ENCODE measurements at regions not wholly inside any gene's neighbourhood (a gene's known extent, or its start where the extent isn't known, plus 50 kb on each side); places are given as distances from the start of the nearest gene placed in this dataset.
"Not testable (repeated sequence)": the region's sequence is repeated elsewhere in the genome, so short reads cannot be mapped to it uniquely, and the experiment has no call there.

- in situ Hi-C loops (cut with MboI; ENCODE audit: low sequenced_read_pairs): no loop called here
Observed at GRCh38 chr12:91896286-91897024, 249.2 kb downstream of the BTG1 start.

GRCh38 chr12:91894911-91895310 is 250.7 kb downstream of the BTG1 start:
- in situ Hi-C loops (cut with MboI; ENCODE audit: low sequenced_read_pairs): no loop called here

GRCh38 chr12:91893476-91893875 is 252.2 kb downstream of the BTG1 start:
- in situ Hi-C loops (cut with MboI; ENCODE audit: low sequenced_read_pairs): no loop called here

GRCh38 chr12:91892081-91892855 is 253.4 kb downstream of the BTG1 start:
- in situ Hi-C loops (cut with MboI; ENCODE audit: low sequenced_read_pairs): no loop called here

- in situ Hi-C loops (cut with MboI; ENCODE audit: low sequenced_read_pairs): no loop called here
Observed at GRCh38 chr12:91890742-91891141, 254.9 kb downstream of the BTG1 start.

- in situ Hi-C loops (cut with MboI; ENCODE audit: low sequenced_read_pairs): no loop called here
Observed at GRCh38 chr12:91889910-91890309, 255.7 kb downstream of the BTG1 start.

GRCh38 chr12:91889059-91889458 is 256.6 kb downstream of the BTG1 start:
- in situ Hi-C loops (cut with MboI; ENCODE audit: low sequenced_read_pairs): no loop called here

GRCh38 chr12:91887957-91888356 is 257.7 kb downstream of the BTG1 start:
- in situ Hi-C loops (cut with MboI; ENCODE audit: low sequenced_read_pairs): no loop called here

GRCh38 chr12:91885851-91886731 is 259.6 kb downstream of the BTG1 start:
- in situ Hi-C loops (cut with MboI; ENCODE audit: low sequenced_read_pairs): no loop called here

GRCh38 chr12:91884230-91884629 is 261.4 kb downstream of the BTG1 start:
- in situ Hi-C loops (cut with MboI; ENCODE audit: low sequenced_read_pairs): no loop called here

GRCh38 chr12:91883811-91884210 is 261.8 kb downstream of the BTG1 start:
- in situ Hi-C loops (cut with MboI; ENCODE audit: low sequenced_read_pairs): no loop called here

GRCh38 chr12:91882910-91883309 is 262.7 kb downstream of the BTG1 start:
- in situ Hi-C loops (cut with MboI; ENCODE audit: low sequenced_read_pairs): no loop called here

GRCh38 chr12:91880528-91880927 is 265.1 kb downstream of the BTG1 start:
- in situ Hi-C loops (cut with MboI; ENCODE audit: low sequenced_read_pairs): no loop called here

- in situ Hi-C loops (cut with MboI; ENCODE audit: low sequenced_read_pairs): no loop called here
Observed at GRCh38 chr12:91877456-91878235, 268.0 kb downstream of the BTG1 start.

GRCh38 chr12:91877022-91877421 is 268.6 kb downstream of the BTG1 start:
- in situ Hi-C loops (cut with MboI; ENCODE audit: low sequenced_read_pairs): no loop called here

- in situ Hi-C loops (cut with MboI; ENCODE audit: low sequenced_read_pairs): not testable (repeated sequence)
Observed at GRCh38 chr12:91875671-91876070, 270.0 kb downstream of the BTG1 start.

- in situ Hi-C loops (cut with MboI; ENCODE audit: low sequenced_read_pairs): no loop called here
Observed at GRCh38 chr12:91874086-91874865, 271.4 kb downstream of the BTG1 start.

GRCh38 chr12:91871751-91872150 is 273.9 kb downstream of the BTG1 start:
- in situ Hi-C loops (cut with MboI; ENCODE audit: low sequenced_read_pairs): no loop called here

GRCh38 chr12:91870872-91871707 is 274.6 kb downstream of the BTG1 start:
- in situ Hi-C loops (cut with MboI; ENCODE audit: low sequenced_read_pairs): no loop called here
